ENCODE measurements at regions not wholly inside any gene's neighbourhood (a gene's known extent, or its start where the extent isn't known, plus 50 kb on each side); places are given as distances from the start of the nearest gene placed in this dataset.

GRCh38 chr6:4459996-4460395, 316.2 kb upstream of the CDYL start:
- TF ChIP-seq, protein P1, sequence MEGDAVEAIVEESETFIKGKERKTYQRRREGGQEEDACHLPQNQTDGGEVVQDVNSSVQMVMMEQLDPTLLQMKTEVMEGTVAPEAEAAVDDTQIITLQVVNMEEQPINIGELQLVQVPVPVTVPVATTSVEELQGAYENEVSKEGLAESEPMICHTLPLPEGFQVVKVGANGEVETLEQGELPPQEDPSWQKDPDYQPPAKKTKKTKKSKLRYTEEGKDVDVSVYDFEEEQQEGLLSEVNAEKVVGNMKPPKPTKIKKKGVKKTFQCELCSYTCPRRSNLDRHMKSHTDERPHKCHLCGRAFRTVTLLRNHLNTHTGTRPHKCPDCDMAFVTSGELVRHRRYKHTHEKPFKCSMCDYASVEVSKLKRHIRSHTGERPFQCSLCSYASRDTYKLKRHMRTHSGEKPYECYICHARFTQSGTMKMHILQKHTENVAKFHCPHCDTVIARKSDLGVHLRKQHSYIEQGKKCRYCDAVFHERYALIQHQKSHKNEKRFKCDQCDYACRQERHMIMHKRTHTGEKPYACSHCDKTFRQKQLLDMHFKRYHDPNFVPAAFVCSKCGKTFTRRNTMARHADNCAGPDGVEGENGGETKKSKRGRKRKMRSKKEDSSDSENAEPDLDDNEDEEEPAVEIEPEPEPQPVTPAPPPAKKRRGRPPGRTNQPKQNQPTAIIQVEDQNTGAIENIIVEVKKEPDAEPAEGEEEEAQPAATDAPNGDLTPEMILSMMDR (conservative IDR thresholded peaks at IDR 0.05; ENCODE audit: low read length), result no peak
- no peak for TF ChIP-seq EZH2phosphoT487 (IDR thresholded peaks at IDR 0.05; ENCODE audit: borderline replicate concordance, low read depth, low read length)
- POLR2A ChIA-PET, result no interaction called here

GRCh38 chr6:4459032-4459431, 317.2 kb upstream of the CDYL start:
- no peaks in the 10 kb centered on the region for H4K20me1 ChIP-seq (ENCODE audit: insufficient read depth, low read length)
- H3K79me2 ChIP-seq (ENCODE audit: insufficient read depth, low read depth, low read length), result no peaks in the 10 kb centered on the region
- no peak overlapping the region for H3K4me3 ChIP-seq (ENCODE audit: low read depth, low read length, poor library complexity, severe bottlenecking)
- no peak overlapping the region for H2AFZ ChIP-seq (ENCODE audit: low read length)
- TF ChIP-seq, protein P1 (conservative IDR thresholded peaks at IDR 0.05; ENCODE audit: low read length), result no peak
- no peak for TF ChIP-seq EZH2phosphoT487 (IDR thresholded peaks at IDR 0.05; ENCODE audit: borderline replicate concordance, low read depth, low read length)
- intact Hi-C loops (cut with micrococcal nuclease; ENCODE audit: unreplicated experiment), result no loop called here
- no peaks in the 10 kb centered on the region for H3K4me1 ChIP-seq (ENCODE audit: insufficient read depth, low read length, poor library complexity, severe bottlenecking)
- no peaks in the 10 kb centered on the region for H3K9me3 ChIP-seq (ENCODE audit: low read length)
- ChIA-PET POLR2A (no interaction called here), CTCF (ENCODE audit: unreplicated experiment) (no interaction called here)
- H3K27ac ChIP-seq (ENCODE audit: low read depth, low read length, poor library complexity, severe bottlenecking), result no peak overlapping the region
- BruUV-seq (replicated peaks), result no TSS peak
- DNase-seq (ENCODE audit: low spot score), result no peak
- H3K9me2 ChIP-seq (ENCODE audit: insufficient read depth, low read length), result no peaks in the 10 kb centered on the region
- no peak overlapping the region for H3K4me2 ChIP-seq (ENCODE audit: low read length)
- H3K36me3 ChIP-seq (ENCODE audit: insufficient read depth, low read length), result no peaks in the 10 kb centered on the region

More at GRCh38 chr6:4459996-4460395, 316.2 kb upstream of the CDYL start:
- no peaks in the 10 kb centered on the region for H3K4me1 ChIP-seq (ENCODE audit: insufficient read depth, low read length, poor library complexity, severe bottlenecking)
- no peaks in the 10 kb centered on the region for H3K9me2 ChIP-seq (ENCODE audit: insufficient read depth, low read length)
- no peaks in the 10 kb centered on the region for H3K9me3 ChIP-seq (ENCODE audit: low read length)
- BruUV-seq (replicated peaks), result no TSS peak
- H2AFZ ChIP-seq (ENCODE audit: low read length), result no peak overlapping the region
- intact Hi-C loops (cut with micrococcal nuclease; ENCODE audit: unreplicated experiment), result no loop called here
- no peaks in the 10 kb centered on the region for H3K79me2 ChIP-seq (ENCODE audit: insufficient read depth, low read depth, low read length)
- H3K27ac ChIP-seq (ENCODE audit: low read depth, low read length, poor library complexity, severe bottlenecking), result no peak overlapping the region
- H3K36me3 ChIP-seq (ENCODE audit: insufficient read depth, low read length), result no peaks in the 10 kb centered on the region
- no peaks in the 10 kb centered on the region for H4K20me1 ChIP-seq (ENCODE audit: insufficient read depth, low read length)
- no peak for DNase-seq (ENCODE audit: low spot score)
- CTCF ChIA-PET (ENCODE audit: unreplicated experiment), result no interaction called here
- no peak overlapping the region for H3K4me3 ChIP-seq (ENCODE audit: low read depth, low read length, poor library complexity, severe bottlenecking)
- no peak overlapping the region for H3K4me2 ChIP-seq (ENCODE audit: low read length)

DNA sequence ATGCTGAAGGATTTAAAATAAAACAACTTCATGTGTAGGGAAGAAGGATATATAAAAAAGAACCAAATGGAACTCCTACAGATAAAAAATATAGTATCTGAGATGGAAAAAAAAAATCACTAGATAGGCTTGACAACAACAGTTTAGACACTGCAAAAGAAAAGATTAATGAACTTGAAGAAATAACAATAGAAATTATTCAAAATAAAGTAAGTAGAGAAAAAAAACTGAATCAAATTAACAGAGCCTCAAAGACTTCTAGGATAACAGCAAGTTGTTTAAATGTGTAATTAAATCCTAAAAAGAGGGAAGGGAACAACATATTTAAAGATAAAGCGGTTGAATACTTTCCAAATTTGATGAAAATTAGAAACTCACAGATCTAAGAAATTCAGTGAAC, 316.3 kb upstream of the ECI2 start:
- no peaks in the 10 kb centered on the region for H3K9me3 ChIP-seq (ENCODE audit: low read length)
- no peak overlapping the region for H3K4me2 ChIP-seq (ENCODE audit: low read length)
- POLR2A ChIA-PET, result no interaction called here

More for the DNA sequence above, 316.3 kb upstream of the ECI2 start:
- H3K36me3 ChIP-seq (ENCODE audit: insufficient read depth, low read length), result no peaks in the 10 kb centered on the region
- TF ChIP-seq, protein P1 (conservative IDR thresholded peaks at IDR 0.05; ENCODE audit: low read length), result no peak
- TF ChIP-seq EZH2phosphoT487 (IDR thresholded peaks at IDR 0.05; ENCODE audit: borderline replicate concordance, low read depth, low read length), result no peak
- H4K20me1 ChIP-seq (ENCODE audit: insufficient read depth, low read length), result no peaks in the 10 kb centered on the region
- no peaks in the 10 kb centered on the region for H3K9me2 ChIP-seq (ENCODE audit: insufficient read depth, low read length)
- H2AFZ ChIP-seq (ENCODE audit: low read length), result no peak overlapping the region
- intact Hi-C loops (cut with micrococcal nuclease; ENCODE audit: unreplicated experiment), result no loop called here
- H3K27ac ChIP-seq (ENCODE audit: low read depth, low read length, poor library complexity, severe bottlenecking), result no peak overlapping the region
- BruUV-seq (replicated peaks), result no TSS peak
- peaks cover 12% of the 10 kb centered on the region for H3K4me1 ChIP-seq (ENCODE audit: insufficient read depth, low read length, poor library complexity, severe bottlenecking)
- H3K4me3 ChIP-seq (ENCODE audit: low read depth, low read length, poor library complexity, severe bottlenecking), result no peak overlapping the region
- CTCF ChIA-PET (ENCODE audit: unreplicated experiment), result no interaction called here
- DNase-seq (ENCODE audit: low spot score), result no peak
- no peaks in the 10 kb centered on the region for H3K79me2 ChIP-seq (ENCODE audit: insufficient read depth, low read depth, low read length)
